ENCODE measurements at regions not wholly inside any gene's neighbourhood (a gene's known extent, or its start where the extent isn't known, plus 50 kb on each side); places are given as distances from the start of the nearest gene placed in this dataset.

GRCh38 chr12:91620992-91621391, 438.4 kb upstream of the DCN start:
- TF ChIP-seq CTCF (IDR thresholded peaks at IDR 0.05; ENCODE audit: insufficient read depth, missing control alignments): no peak
- FAIRE-seq (no peak), DNase-seq (ENCODE audit: insufficient read length, low spot score) (no peak)

DNA sequence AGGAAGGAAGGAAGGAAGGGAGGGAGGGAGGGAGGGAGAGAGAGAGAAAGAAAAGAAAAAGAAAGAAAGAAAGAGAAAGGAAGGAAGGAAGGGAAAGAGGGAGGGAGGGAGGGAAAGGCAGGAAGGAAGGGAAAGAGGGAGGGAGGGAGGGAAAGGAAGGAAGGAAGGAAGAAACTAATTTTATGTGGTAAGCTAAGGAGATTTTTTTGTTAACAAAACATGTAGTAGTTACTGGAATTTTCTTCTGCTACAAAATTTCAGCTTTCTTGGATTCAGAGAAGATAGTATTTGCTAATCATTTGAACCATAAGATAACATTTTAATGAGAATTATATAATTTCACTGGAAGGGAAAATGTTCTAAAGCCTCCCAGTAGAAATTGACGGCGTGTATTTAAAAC, 437.8 kb upstream of the DCN start:
- no peak for TF ChIP-seq CTCF (IDR thresholded peaks at IDR 0.05; ENCODE audit: insufficient read depth, missing control alignments)
- DNase-seq (ENCODE audit: insufficient read length, low spot score) (no peak), FAIRE-seq (no peak)

- FAIRE-seq (no peak), DNase-seq (ENCODE audit: insufficient read length, low spot score) (no peak)
Measured at GRCh38 chr12:91618281-91618680, 435.7 kb upstream of the DCN start.

DNA sequence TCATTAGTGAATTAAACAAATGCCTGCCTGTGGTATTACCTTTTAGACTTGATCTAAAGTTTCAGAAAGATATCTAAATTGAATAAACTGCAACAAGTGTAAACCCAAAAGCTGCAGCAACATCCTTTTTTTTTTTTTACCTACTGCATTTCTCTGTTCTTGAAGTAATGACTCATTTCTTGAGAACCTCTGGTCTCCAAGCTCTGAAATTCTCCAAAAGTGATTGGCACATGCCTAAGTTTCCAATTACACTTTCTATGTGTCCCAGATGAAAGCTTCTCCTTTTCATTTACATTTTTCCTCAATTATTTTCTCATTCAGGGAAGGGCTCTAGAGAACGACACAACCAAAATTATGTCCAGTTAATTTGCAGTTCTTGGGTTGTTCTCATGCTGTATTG, 435.2 kb upstream of the DCN start:
- TF ChIP-seq CTCF (IDR thresholded peaks at IDR 0.05; ENCODE audit: insufficient read depth, missing control alignments): no peak
- FAIRE-seq: no peak
- DNase-seq (ENCODE audit: insufficient read length, low spot score): no peak

More at GRCh38 chr12:91618281-91618680, 435.7 kb upstream of the DCN start:
- TF ChIP-seq CTCF (IDR thresholded peaks at IDR 0.05; ENCODE audit: insufficient read depth, missing control alignments): no peak

- FAIRE-seq (no peak), DNase-seq (ENCODE audit: insufficient read length, low spot score) (no peak)
- no peak for TF ChIP-seq CTCF (IDR thresholded peaks at IDR 0.05; ENCODE audit: insufficient read depth, missing control alignments)
Measured at GRCh38 chr12:91616416-91616815, 433.8 kb upstream of the DCN start.

GRCh38 chr12:91613223-91613779, 430.7 kb upstream of the DCN start:
- no peak for FAIRE-seq
- DNase-seq (ENCODE audit: insufficient read length, low spot score): no peak
- TF ChIP-seq CTCF (IDR thresholded peaks at IDR 0.05; ENCODE audit: insufficient read depth, missing control alignments): no peak

GRCh38 chr12:91610561-91610960, 427.9 kb upstream of the DCN start:
- TF ChIP-seq CTCF (IDR thresholded peaks at IDR 0.05; ENCODE audit: insufficient read depth, missing control alignments): no peak
- FAIRE-seq: no peak
- DNase-seq (ENCODE audit: insufficient read length, low spot score): no peak

Data from D721Med (cell line).